ENCODE measurements at regions not wholly inside any gene's neighbourhood (a gene's known extent, or its start where the extent isn't known, plus 50 kb on each side); places are given as distances from the start of the nearest gene placed in this dataset.

DNA sequence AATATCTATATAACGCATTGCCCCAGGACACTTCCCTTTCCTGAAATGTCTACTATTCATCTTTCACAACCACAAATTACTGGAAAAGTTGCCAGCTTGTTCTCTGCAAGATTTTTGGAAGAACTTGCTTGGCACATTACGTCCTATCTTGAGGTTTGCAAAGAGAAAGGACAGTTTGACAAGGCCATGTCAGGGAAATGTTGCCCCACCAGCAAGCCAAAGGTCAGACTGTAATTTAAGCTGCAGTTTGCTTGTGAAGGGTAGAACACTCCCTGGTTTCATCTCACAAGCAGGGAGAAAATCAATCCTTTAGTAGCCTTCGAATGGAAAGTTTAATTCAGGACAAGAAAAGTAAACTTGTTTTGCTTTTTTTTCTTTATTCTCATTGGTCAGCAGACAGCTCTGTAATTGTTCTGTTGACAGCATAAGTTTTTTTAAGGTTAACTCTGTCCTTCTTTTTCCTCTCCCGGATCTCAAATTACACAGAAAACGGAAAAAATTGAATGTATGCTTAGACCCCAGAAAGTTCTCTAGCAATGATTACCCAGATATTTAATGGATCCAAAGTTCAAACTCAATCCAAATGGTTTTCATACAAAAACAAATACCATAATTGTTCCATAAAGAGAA, 541.8 kb upstream of the NRSN1 start (continued):
- TF ChIP-seq NR2C2 (CRISPR knock-in tag; IDR thresholded peaks at IDR 0.05; ENCODE audit: borderline replicate concordance) = no peak; the same call in 1 of the 2 replicates
- TF ChIP-seq, protein P1, sequence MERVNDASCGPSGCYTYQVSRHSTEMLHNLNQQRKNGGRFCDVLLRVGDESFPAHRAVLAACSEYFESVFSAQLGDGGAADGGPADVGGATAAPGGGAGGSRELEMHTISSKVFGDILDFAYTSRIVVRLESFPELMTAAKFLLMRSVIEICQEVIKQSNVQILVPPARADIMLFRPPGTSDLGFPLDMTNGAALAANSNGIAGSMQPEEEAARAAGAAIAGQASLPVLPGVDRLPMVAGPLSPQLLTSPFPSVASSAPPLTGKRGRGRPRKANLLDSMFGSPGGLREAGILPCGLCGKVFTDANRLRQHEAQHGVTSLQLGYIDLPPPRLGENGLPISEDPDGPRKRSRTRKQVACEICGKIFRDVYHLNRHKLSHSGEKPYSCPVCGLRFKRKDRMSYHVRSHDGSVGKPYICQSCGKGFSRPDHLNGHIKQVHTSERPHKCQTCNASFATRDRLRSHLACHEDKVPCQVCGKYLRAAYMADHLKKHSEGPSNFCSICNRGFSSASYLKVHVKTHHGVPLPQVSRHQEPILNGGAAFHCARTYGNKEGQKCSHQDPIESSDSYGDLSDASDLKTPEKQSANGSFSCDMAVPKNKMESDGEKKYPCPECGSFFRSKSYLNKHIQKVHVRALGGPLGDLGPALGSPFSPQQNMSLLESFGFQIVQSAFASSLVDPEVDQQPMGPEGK (CRISPR knock-in tag; IDR thresholded peaks at IDR 0.05) = peak; percentile 38; the same call in 1 of the 2 replicates
- TF ChIP-seq, protein P2, sequence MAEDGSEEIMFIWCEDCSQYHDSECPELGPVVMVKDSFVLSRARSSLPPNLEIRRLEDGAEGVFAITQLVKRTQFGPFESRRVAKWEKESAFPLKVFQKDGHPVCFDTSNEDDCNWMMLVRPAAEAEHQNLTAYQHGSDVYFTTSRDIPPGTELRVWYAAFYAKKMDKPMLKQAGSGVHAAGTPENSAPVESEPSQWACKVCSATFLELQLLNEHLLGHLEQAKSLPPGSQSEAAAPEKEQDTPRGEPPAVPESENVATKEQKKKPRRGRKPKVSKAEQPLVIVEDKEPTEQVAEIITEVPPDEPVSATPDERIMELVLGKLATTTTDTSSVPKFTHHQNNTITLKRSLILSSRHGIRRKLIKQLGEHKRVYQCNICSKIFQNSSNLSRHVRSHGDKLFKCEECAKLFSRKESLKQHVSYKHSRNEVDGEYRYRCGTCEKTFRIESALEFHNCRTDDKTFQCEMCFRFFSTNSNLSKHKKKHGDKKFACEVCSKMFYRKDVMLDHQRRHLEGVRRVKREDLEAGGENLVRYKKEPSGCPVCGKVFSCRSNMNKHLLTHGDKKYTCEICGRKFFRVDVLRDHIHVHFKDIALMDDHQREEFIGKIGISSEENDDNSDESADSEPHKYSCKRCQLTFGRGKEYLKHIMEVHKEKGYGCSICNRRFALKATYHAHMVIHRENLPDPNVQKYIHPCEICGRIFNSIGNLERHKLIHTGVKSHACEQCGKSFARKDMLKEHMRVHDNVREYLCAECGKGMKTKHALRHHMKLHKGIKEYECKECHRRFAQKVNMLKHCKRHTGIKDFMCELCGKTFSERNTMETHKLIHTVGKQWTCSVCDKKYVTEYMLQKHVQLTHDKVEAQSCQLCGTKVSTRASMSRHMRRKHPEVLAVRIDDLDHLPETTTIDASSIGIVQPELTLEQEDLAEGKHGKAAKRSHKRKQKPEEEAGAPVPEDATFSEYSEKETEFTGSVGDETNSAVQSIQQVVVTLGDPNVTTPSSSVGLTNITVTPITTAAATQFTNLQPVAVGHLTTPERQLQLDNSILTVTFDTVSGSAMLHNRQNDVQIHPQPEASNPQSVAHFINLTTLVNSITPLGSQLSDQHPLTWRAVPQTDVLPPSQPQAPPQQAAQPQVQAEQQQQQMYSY (CRISPR knock-in tag; IDR thresholded peaks at IDR 0.05) = no peak
- no peak for TF ChIP-seq JUN (CRISPR knock-in tag; IDR thresholded peaks at IDR 0.05)
- TF ChIP-seq PHF21A (CRISPR knock-in tag; IDR thresholded peaks at IDR 0.05) = peak; percentile 49; the same call in 1 of the 2 replicates

DNA sequence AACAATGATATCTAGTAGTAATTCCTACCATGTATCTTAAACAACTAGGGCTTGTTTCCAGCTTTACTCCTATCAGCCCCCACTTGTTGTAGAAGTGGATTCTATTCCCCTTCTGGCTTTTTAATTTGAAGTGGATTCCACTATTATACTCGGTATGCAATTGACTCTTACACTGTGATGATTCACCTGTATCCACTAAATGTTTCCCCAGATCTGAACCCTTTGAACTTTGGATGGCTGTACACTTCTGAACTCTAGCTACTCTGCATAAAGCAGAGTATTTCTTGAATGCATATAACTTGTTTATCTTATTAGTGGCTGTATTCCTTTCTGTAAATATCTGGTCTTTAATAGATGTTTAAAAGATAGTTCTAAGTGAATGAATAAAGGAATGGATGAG, 538.4 kb upstream of the NRSN1 start:
- ATAC-seq (peak; percentile 76), DNase-seq (ENCODE audit: low spot score) (no peak), FAIRE-seq (no peak)
- Histone ChIP-seq H3K27ac (ENCODE audit: extremely low read length, insufficient read depth, low read length) (no peak overlapping the region), H3K36me3 (replicated peaks in 1 of 2; ENCODE audit: control insufficient read depth in 1 of 2, insufficient read depth in 2 of 2, low read length in 2 of 2) (no peaks in the 10 kb centered on the region), H3K4me3 (replicated peaks in 1 of 3; ENCODE audit: insufficient read depth in 1 of 3, low read depth in 2 of 3, low read length in 3 of 3) (no peak overlapping the region), H2AFZ (ENCODE audit: low read length) (no peak overlapping the region), H3K4me2 (ENCODE audit: low read depth, low read length) (no peak overlapping the region), H3K79me2 (ENCODE audit: insufficient read depth, low read length) (no peaks in the 10 kb centered on the region), H4K20me1 (ENCODE audit: insufficient read depth, low read length) (no peaks in the 10 kb centered on the region), H3K9me3 (ENCODE audit: low read length) (no peaks in the 10 kb centered on the region), H3K27me3 (ENCODE audit: control insufficient read depth in 1 of 2, insufficient read depth in 2 of 2, low read length in 2 of 2) (no peaks in the 10 kb centered on the region), H3K4me1 (ENCODE audit: insufficient read depth, low read length) (peaks cover 21% of the 10 kb centered on the region), H3K9ac (ENCODE audit: insufficient read depth, low read depth, low read length) (no peak overlapping the region)
- POLR2A ChIA-PET = no interaction called here
- in situ Hi-C loops (cut with HindIII; ENCODE audit: extremely low pct_ligation_motif_present, low pct_unique_long_range_greater_than_20kb) = no loop called here
- CTCF ChIA-PET (ENCODE audit: low intra/inter-chr PET ratio, low total read pairs) = no interaction called here
- no TSS peak for BruUV-seq (replicated peaks)
- intact Hi-C loops (cut with micrococcal nuclease; ENCODE audit: unreplicated experiment) = no loop called here
- no peak for TF ChIP-seq KAT7 (CRISPR knock-in tag; IDR thresholded peaks at IDR 0.05; ENCODE audit: borderline replicate concordance)
- peak; percentile 7; the same call in 1 of the 2 replicates for TF ChIP-seq RARA (CRISPR knock-in tag; IDR thresholded peaks at IDR 0.05)
- WGBS (ENCODE audit: low lambda C conversion rate) = 0% methylated on average over 1 of the region's 1 CpG

Measured in HepG2 (cell line).